ENCODE measurements at regions not wholly inside any gene's neighbourhood (a gene's known extent, or its start where the extent isn't known, plus 50 kb on each side); places are given as distances from the start of the nearest gene placed in this dataset.

GRCh38 chr2:64866797-64867196, 122.4 kb upstream of the SLC1A4 start:
- TF ChIP-seq CTCF (IDR thresholded peaks at IDR 0.05) = no peak
- TF ChIP-seq POLR2A (IDR thresholded peaks at IDR 0.05) = no peak

Data from right lobe of liver (tissue), 4 donors.